GM12878 (cell line): ENCODE measurements at regions not wholly inside any gene's neighbourhood (a gene's known extent, or its start where the extent isn't known, plus 50 kb on each side); places are given as distances from the start of the nearest gene placed in this dataset.

ENCODE experiments used
- BACH1 ChIP-seq: fragments of 450-650 bp; IDR thresholded peaks from 2 replicates; pipeline ENCODE4 v1.6.1; 2017; ENCODE audit warnings: mild to moderate bottlenecking, borderline replicate concordance
- CREB1 ChIP-seq: IDR thresholded peaks from 2 replicates; pipeline ENCODE4 v1.6.1; 2012; ENCODE audit warnings: low read depth, mild to moderate bottlenecking, inconsistent platforms
- CREM ChIP-seq: IDR thresholded peaks from 2 replicates; pipeline ENCODE4 v1.6.1; 2014; ENCODE audit warnings: antibody characterized with exemption, low read depth
- NFIC ChIP-seq: IDR thresholded peaks from 2 replicates; pipeline ENCODE4 v1.6.1; 2012; ENCODE audit warnings: low read depth, mild to moderate bottlenecking, inconsistent platforms, low read length, moderate library complexity
- SUZ12 ChIP-seq: fragments of 200-600 bp; sonication (generic); IDR thresholded peaks from one replicate; pipeline ENCODE4 v1.6.1; 2018; ENCODE audit warnings: antibody characterized with exemption, mild to moderate bottlenecking; ENCODE audit not compliant: unreplicated experiment
- ZNF217 ChIP-seq: fragments of 450-650 bp; IDR thresholded peaks from 2 replicates; pipeline ENCODE4 v1.6.1; 2017; ENCODE audit warnings: antibody characterized with exemption, mild to moderate bottlenecking
- TF ChIP-seq, protein P1 (sequence below): fragments of 450-650 bp; IDR thresholded peaks from 2 replicates; pipeline ENCODE4 v1.6.1; 2017; ENCODE audit warnings: mild to moderate bottlenecking, low read depth, inconsistent platforms; ENCODE audit not compliant: poor library complexity, severe bottlenecking
- TF ChIP-seq, protein P2 (sequence below): fragments of 450-650 bp; formaldehyde crosslinking; IDR thresholded peaks from 2 replicates; pipeline ENCODE4 v1.4.0; 2022; ENCODE audit warnings: mild to moderate bottlenecking, moderate library complexity
- TF ChIP-seq, protein P3 (sequence below): IDR thresholded peaks from 2 replicates; pipeline ENCODE4 v1.6.1; 2012; ENCODE audit warnings: low read depth, low read length, improper control_type of control experiment
- TF ChIP-seq, protein P4 (sequence below): fragments of 150-350 bp; IDR thresholded peaks from 2 replicates; pipeline ENCODE4 v1.6.1; 2014; ENCODE audit warnings: mild to moderate bottlenecking, low read depth, low read length

DNA sequence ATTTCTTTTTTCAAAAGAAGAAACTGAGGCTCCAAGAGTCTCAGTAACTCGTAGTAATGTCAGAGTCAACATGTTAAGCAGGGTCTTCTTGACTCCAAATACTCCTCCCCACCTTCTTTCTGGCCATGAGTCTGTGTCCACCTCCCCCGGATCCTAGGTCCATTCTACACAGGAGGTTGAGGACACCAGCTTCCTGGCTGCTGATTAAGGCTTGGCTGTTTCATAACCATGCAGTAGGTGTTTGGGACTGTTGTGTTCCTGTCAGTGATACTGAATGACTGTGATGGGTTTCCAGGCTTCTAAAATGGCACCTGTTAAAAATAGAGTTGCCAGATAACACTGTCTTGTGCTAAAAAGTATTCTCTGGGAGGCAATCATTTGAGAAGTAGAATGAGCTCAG, 130.8 kb upstream of the IL12A start (continued):
- TF ChIP-seq, protein P1, sequence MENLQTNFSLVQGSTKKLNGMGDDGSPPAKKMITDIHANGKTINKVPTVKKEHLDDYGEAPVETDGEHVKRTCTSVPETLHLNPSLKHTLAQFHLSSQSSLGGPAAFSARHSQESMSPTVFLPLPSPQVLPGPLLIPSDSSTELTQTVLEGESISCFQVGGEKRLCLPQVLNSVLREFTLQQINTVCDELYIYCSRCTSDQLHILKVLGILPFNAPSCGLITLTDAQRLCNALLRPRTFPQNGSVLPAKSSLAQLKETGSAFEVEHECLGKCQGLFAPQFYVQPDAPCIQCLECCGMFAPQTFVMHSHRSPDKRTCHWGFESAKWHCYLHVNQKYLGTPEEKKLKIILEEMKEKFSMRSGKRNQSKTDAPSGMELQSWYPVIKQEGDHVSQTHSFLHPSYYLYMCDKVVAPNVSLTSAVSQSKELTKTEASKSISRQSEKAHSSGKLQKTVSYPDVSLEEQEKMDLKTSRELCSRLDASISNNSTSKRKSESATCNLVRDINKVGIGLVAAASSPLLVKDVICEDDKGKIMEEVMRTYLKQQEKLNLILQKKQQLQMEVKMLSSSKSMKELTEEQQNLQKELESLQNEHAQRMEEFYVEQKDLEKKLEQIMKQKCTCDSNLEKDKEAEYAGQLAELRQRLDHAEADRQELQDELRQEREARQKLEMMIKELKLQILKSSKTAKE, result no peak
- TF ChIP-seq, protein P2, sequence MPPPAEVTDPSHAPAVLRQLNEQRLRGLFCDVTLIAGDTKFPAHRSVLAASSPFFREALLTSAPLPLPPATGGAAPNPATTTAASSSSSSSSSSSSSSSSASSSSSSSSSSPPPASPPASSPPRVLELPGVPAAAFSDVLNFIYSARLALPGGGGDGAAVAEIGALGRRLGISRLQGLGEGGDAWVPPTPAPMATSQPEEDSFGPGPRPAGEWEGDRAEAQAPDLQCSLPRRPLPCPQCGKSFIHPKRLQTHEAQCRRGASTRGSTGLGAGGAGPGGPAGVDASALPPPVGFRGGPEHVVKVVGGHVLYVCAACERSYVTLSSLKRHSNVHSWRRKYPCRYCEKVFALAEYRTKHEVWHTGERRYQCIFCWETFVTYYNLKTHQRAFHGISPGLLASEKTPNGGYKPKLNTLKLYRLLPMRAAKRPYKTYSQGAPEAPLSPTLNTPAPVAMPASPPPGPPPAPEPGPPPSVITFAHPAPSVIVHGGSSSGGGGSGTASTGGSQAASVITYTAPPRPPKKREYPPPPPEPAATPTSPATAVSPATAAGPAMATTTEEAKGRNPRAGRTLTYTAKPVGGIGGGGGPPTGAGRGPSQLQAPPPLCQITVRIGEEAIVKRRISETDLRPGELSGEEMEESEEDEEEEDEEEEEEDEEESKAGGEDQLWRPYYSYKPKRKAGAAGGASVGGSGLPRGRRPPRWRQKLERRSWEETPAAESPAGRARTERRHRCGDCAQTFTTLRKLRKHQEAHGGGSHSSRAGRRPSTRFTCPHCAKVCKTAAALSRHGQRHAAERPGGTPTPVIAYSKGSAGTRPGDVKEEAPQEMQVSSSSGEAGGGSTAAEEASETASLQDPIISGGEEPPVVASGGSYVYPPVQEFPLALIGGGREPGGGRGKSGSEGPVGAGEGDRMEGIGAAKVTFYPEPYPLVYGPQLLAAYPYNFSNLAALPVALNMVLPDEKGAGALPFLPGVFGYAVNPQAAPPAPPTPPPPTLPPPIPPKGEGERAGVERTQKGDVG (CRISPR knock-in tag), result no peak
- TF ChIP-seq CREM (no peak), NFIC (no peak), ZNF217 (no peak), CREB1 (no peak), BACH1 (no peak), SUZ12 (no peak)
- TF ChIP-seq, protein P3, sequence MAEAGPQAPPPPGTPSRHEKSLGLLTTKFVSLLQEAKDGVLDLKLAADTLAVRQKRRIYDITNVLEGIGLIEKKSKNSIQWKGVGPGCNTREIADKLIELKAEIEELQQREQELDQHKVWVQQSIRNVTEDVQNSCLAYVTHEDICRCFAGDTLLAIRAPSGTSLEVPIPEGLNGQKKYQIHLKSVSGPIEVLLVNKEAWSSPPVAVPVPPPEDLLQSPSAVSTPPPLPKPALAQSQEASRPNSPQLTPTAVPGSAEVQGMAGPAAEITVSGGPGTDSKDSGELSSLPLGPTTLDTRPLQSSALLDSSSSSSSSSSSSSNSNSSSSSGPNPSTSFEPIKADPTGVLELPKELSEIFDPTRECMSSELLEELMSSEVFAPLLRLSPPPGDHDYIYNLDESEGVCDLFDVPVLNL, result no peak
- TF ChIP-seq, protein P4, sequence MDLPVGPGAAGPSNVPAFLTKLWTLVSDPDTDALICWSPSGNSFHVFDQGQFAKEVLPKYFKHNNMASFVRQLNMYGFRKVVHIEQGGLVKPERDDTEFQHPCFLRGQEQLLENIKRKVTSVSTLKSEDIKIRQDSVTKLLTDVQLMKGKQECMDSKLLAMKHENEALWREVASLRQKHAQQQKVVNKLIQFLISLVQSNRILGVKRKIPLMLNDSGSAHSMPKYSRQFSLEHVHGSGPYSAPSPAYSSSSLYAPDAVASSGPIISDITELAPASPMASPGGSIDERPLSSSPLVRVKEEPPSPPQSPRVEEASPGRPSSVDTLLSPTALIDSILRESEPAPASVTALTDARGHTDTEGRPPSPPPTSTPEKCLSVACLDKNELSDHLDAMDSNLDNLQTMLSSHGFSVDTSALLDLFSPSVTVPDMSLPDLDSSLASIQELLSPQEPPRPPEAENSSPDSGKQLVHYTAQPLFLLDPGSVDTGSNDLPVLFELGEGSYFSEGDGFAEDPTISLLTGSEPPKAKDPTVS, result no peak
